SK-N-MC (cell line): ENCODE measurements at regions not wholly inside any gene's neighbourhood (a gene's known extent, or its start where the extent isn't known, plus 50 kb on each side); places are given as distances from the start of the nearest gene placed in this dataset.

Experiments used
- EZH2 ChIP-seq: fragments of 200-600 bp; sonication (generic); IDR thresholded peaks from one replicate; pipeline ENCODE4 v1.6.1; 2017; ENCODE audit warnings: antibody characterized with exemption
- FOXP2 ChIP-seq: optimal IDR thresholded peaks from 2 replicates; pipeline ENCODE3; 2011; ENCODE audit warnings: mild to moderate bottlenecking, moderate library complexity; ENCODE audit not compliant: insufficient read depth; ENCODE audit errors: extremely low read length, control extremely low read depth
- POLR2AphosphoS5 ChIP-seq: IDR thresholded peaks from 2 replicates; pipeline ENCODE4 v1.6.1; 2012; ENCODE audit warnings: mild to moderate bottlenecking, low read depth, low read length, borderline replicate concordance

- TF ChIP-seq POLR2AphosphoS5 = no peak
- no peak for TF ChIP-seq EZH2
- no peak for TF ChIP-seq FOXP2
These were observed 617.8 kb downstream of the MMUT start for GRCh38 chr6:48845219-48845618.
